ENCODE measurements at regions not wholly inside any gene's neighbourhood (a gene's known extent, or its start where the extent isn't known, plus 50 kb on each side); places are given as distances from the start of the nearest gene placed in this dataset.
"Not testable (repeated sequence)": the region's sequence is repeated elsewhere in the genome, so short reads cannot be mapped to it uniquely, and the experiment has no call there.

DNA sequence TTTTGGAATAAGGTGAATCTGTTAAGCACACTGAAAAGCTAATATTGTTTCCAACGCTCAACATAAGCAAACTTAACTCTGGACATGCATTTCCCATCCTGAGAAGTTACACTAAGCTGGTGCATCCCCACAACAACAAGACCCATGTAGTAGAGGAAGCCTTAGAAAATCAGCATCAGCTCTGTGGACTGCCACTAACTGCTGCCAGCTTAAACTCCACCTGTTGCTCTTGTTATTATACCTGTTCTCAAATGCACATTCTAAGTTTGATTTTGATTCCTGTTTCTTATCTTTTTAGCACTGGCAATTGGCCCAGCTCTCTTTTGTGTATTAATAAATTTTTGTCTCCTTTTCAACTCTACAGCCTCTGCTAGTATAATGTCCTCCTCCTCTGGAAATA is 924.8 kb downstream of the DNAH5 start:
- no peak for DNase-seq

DNA sequence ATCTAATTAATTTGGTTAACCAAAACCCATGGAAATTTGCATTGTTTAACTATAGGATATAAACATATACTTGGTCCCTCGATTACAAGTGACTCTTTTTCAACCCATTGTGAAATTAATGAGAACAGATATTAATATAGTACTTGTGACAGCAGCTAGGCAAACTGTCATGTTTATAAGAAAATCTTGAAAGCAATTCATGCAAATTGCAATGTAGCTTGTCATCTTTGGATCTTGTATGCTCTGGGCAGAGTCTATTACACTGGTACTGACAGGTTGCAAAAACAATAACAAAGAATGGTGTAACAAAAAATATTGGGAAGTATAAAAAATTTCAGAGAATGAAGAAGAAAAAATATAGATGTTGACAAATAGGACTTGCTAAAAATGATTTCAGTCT is 941.0 kb downstream of the DNAH5 start:
- no peak for DNase-seq

DNA sequence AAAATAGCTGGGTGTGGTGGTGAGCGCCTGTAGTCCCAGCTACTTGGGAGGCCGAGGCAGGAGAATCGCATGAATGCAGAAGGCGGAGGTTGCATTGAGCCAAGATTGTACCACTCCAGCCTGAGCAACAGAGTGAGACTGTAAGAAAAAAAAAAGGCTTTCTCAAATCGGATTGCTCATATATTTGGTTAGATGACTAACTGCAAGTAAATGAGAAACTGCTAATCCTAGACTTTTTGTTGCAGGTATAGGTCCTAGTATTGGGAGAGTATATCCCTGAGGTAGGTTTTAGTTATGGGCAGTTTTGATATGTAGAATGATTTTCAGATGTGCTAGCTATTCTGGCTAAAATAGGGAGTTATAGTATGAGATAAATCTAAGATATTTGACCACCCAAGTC is 944.8 kb downstream of the DNAH5 start:
- DNase-seq, result no peak

DNA sequence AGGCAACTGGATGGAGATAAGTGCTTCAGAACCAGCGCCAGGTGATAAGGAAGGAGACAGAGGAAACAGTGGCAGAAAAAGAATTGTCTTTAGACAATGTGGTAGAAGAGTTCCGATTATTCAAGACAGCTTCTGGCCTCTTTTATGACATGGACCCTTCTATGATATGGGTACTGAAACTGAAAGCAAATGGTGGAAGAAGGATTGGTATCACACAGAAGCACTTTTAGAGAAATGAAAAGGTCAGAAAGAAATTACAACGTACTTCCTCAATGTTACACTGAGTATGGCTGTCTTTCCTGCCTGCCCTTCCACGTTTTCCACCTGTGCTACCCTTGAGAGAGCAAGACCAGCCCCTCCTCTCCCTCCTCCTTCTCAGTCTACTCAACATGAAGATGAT is 959.3 kb downstream of the DNAH5 start:
- DNase-seq, result no peak

DNA sequence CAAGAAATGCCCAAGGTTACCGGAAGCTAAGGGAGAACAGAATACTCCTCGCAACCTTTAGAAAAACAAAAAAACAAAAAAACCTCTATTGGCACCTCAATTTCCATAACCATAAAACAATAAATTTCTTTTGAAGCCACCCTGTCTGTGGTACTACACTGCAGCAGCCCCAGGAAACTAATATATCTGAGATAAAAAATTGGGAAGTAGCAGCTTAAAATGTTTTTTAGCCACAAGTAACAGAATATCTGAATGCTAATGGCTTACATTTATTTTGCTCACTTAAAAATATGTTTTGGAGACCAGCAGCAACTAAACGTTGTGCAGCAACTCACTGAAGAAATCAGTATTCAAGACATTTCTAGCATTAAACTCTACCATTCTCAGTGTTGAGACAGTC is 969.6 kb downstream of the DNAH5 start:
- no peak for DNase-seq

DNA sequence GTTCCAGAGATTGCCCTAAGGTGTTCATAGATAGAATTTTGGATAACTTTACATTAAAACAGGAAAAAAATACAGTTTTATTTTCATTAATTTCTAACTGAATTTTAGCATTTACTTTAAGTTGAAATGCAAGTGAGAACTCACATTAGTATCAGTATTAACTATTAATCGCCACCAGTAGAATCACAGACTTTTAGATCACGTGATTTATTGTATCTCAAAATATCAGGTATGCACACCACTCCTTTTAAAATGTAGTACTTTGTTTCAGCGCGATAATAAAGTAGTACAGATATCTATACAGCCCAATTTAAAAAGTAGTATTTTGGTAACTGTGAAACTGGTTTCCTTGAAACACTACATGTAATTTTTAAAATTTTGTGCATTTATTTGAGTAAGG is 978.7 kb downstream of the DNAH5 start:
- no peak for DNase-seq

DNA sequence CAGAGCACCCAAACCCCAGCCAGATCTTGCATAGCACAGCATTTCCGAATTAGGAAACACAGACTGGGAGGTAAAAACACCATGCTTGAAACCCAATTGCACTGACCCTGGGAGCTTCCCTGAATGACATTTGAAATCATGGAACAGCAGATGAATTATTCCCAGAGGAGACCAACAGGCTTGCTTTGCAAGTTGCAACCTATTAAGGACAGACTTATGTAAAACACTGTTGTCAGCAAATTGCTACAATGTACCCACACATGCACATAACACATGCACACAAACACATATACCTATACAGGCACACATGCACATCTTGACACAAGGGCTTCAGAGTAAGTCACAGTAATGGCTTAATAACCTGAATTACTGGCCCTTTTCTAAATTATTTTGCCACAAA is 984.8 kb downstream of the DNAH5 start:
- no peak for DNase-seq

DNA sequence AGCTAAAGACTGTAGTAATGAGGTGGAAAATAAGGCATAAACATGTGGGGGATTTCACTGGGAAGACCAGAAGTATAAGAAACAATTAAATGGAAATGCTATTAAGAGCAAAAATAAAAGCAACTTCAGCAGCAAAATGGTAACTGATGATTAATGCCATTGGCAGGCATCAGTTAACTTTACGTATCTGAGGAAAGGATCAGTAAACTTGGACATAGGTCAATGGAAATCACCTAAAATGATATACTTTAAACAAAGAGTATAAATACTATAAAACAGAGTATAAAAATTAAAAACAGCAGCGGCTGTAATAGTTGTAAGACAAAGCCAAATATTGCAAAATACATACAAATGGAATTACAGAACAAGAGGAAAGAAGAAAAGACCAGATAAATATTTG is 992.1 kb downstream of the DNAH5 start:
- no peak for DNase-seq

DNA sequence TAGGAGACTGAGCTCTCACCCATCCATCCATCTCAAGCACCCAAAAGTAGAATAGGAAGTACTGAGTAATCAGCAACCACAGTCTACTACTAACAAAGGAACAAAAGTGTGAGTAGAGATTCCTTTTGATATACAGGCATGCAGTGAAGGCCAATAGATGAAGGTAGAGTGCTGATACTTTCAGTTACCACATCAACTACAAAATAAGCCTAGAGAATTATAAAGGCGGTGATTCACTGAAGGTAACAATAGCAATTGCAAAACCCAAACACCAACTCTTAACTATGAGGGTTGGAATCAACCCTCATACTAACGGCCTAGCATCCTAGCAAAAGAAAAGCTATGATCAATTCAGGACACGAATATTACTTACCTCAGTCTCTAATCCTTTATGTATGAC is 992.6 kb downstream of the DNAH5 start:
- no peak for DNase-seq

DNA sequence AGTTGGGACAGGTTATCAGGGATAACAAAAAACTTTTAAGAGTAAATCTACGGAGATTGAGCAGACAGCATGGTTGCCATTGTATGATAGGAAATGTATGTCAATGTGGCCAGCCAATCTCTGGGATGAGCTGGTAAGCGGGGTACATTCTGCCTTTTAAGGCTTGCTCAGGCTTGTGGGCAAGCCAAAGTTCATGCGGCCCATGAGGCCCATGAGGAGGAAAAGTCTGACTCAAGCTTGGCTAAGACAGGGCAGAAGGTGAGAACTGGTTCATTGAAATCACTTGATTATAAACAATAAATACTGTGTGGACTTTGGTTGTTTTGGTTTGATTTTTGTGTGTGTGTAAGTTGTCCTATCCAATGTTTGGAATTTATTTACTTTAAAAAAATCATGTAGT is 997.1 kb downstream of the DNAH5 start:
- DNase-seq, result no peak

DNA sequence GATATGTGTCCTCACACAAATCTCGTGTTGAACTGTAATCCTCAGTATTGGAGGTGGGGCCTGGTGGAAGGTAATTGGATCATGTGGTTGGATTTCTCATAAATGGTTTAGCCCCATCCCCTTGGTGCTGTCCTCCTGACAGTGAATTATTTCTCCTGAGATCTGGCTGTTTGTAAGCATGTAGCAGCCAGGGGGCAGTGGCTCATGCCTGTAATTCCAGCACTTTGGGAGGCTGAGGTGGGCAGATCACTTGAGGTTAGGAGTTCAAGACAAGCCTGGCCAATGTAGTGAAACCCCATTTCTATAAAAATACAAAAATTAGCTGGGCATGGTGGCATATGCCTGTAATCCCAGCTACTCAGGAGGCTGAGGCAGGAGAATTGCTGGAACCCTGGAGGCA is 999.0 kb downstream of the DNAH5 start:
- not testable (repeated sequence) for DNase-seq

DNA sequence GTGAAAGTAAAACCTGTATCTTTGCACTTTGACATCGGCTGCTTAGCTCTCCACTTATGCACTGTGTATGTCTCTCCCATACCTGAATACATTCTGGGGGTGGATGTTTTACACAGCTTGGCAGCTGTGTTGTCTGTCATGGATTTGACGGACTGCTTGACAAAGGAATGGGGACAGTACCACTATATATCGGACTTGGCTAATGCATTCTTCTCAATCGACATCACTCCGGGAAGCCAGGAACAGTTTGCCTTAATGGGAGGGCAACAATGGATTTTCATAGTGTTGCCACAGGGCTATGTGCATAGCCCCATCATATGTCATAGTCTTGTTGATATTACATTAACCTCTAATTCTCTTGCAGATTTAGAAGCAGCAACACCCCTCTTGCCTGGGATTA is 1008.3 kb downstream of the DNAH5 start:
- no peak for DNase-seq

DNA sequence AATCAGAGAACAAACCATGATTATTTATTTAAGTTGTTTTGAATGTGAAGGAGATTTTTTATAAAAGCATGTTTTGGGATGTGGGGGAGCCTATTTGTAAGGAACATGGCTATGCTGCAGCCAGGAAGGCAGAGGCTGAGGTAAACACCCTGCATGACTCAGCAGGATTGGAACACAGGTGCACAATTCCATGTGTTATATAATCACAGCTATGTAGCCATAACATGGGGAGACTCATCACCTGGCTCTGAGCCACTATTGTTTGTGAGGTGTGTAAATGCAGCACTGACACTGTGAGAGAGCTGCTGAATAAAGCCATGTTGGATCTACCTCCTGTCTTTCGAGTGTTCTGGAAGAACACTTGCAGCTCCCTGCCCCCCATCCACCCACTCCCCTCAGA is 1009.8 kb downstream of the DNAH5 start:
- DNase-seq, result no peak

DNA sequence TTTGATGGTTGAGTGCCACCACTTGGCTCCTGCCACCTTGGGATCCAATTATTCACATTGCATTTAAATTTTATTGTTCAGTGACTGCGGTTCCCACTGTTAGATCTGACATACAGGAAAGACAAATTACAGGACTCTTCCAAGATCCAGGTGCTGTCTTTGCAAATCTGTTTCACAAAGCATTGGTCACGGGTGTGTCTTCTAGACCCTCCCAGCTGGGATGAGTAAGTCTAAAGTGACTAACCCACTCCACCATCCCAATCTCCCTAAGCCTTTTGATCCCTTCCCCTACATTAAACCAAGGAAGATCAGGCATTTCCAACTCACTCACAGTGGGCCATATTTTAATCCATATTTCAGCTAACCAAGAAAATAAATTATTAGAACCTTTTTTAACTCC is 1016.3 kb upstream of the CTNND2 start:
- no peak for DNase-seq

DNA sequence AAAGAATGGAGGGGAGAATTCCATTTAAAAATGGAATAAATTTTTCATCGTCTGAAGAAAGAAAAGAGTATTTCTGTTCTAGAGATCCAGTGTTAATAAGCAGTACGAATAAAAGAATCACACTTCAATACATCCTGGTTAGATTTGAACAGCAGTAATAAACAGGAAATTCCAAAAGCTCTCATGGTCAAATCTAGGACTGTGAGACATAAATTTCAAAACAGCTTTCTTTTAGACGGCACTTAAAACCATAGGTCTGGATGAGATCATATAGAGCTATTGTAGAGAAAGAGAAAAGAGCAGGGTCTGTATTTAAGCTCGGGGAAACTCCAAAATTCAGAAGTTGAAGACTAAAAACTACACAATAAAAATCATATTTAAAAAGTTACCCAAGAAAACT is 1006.9 kb upstream of the CTNND2 start:
- DNase-seq, result no peak

DNA sequence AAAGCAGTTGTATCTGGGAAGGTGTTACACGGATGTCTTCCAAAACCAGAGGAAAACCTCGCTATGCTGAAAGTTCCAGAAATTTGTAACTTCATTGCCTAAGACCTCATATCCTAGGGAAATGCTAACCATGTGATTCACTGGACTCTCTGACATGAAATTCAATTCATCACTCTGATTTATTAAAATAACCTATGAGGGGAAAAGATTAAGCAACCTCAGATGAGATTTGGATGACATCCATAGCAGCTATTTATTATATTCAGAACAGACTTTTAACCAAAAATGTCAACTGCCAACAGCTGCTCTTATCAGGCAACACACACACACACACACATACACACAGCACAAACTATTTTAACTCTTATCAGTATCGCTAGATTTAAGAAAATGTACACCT is 1006.4 kb upstream of the CTNND2 start:
- DNase-seq, result no peak

DNA sequence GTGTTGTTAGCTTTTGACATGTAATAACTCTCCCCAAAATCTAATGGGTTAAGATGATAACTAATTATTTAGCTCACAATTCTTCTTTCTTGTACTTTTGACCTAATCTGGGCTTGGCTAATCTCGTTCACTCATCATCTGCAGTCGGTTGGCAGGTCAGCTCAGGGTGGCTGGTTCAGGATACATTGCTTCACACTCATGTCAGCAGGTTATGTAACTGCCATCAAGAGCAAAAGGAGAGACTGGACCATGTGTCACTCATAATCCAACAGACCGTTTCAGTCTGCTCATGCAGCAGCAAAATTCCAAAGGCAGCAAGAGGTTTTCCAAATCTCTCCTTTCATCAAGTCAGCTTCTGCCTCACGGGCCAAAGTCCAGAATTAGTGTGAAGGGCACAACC is 998.4 kb upstream of the CTNND2 start:
- no peak for DNase-seq

DNA sequence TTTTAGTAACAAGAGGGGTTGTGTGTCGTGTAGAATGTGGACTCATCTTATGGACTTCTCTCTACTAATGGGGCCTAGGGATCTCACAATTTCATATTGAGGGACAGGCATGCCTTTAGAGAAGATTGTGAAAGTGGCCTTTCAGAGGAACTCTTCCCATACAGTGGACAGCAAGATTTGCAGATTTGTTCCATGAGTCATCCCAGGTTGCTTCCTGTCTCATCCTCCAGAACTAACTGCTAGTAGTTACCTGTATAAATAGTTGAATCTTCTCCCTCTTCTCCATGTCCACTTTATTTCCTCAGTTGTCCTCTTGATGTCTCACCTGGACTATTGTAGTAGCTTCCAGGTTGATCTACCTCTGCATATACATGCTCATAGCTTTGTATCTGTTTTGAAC is 997.5 kb upstream of the CTNND2 start:
- DNase-seq, result no peak

DNA sequence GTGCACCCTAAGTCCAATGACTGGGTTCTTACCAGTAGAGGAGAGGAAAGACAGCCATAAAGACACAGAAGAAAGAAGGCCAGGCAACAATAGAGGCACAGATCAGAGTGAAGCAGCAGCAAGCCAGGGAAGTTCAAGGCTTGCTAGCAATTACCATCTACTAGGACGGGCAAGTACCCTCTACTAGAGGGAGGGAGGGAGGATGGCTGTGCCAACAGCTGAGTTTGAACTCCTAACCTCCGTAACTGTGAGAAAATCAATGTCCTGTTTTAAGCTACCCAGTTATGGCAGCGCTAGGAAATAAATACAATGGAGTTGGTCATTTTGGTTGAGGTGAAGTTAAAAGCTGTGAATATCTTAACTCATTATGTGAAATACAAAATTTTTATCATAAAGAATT is 991.8 kb upstream of the CTNND2 start:
- DNase-seq, result no peak

DNA sequence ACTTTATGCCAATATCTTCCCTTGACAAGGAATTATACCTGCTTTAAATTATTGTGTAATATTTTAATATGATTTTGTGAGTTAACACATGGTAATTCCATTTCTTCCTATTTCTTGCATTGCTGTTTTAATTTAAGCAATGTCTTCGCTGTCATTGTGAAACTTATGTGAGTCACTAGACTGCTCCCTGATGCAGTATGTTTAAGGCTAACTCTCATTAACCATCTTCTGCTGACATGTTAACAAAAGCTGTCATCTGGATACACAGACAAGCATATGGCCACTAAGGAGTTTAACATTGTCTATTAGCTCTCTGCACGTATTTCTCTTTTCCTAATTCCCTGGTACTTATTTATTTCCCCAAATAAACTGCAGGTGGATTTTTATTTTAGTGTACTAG is 980.8 kb upstream of the CTNND2 start:
- no peak for DNase-seq

DNA sequence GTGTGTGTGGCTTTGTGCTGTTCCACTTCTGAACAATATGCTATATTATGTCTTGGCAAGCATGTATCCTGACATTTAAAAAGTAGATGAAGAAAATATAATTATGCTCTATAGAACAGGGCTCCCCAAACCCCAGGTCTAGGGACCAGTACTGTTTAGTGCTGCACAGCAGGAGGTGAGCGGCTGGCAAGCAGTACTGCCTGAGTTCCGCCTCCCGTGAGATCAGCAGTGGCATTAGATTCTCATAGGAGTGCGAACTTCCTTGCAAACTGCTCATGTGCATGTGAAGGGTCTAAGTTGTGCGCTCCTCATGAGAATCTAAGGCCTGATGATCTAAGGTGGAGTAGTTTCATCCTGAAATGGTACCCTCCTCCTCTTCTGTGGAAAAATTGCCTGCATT is 979.1 kb upstream of the CTNND2 start:
- DNase-seq, result no peak

DNA sequence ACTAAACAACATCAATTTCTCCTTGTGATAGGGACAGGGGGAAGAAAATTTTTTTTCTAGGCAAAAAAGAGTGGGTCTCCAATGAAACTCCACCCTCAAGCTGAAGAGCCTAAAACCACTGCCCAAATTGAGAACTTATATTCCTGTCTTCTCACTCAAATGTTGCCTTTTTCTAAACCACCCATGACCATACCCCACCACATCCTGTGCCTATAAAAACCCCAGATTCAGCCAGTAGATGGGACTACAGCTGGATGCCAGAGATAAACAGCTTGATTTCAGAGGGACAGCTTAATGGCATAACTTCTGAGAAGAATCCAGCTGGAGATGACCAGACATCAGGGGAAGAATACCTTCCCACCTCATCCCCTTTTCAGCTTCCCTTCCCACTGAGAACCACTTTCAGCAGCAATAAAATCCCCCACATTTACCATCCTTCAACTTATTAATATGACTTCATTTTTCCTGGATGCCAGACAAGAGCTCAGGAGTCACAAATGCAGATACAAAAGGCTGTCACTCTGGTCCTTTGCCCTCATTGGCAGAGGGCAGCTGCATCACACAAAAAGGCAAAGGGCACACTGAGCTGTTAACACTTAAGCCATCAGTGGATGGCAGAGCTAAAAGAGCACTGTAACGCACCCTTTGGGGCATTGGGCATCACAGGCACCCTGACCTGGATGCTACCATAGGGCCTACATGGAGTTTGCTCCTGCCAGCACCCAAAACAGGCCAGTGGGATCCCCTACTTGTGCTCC is 972.5 kb upstream of the CTNND2 start:
- no peak for DNase-seq

DNA sequence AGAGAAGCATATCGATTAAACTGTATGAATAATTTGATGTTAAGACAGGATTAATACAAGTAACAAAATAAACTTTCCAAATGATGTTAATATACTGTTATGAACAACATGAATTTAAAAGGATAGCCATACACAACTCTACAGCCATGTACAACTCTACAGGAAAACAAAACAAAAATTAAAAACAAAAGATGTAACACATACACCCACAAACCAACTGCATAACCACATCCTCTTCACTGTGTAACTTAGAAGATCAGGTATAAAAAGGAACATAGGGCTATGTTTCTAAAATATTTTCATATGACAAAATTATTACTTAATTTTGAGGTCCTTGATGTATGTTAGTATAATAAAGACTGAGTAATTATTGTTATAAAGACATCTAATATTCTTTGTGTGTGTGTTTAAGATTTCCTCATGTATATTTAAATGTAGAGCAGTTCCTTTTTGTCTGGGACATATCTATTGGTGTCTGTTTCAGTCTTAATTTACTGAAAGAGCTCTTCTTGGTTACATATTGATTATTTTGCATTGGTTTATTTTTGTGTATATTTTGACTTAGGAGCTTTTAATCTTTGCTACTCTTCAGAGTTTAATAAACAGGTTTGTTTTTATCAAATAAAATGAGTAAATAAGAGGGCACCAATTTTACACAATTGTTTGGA is 966.8 kb upstream of the CTNND2 start:
- no peak for DNase-seq

DNA sequence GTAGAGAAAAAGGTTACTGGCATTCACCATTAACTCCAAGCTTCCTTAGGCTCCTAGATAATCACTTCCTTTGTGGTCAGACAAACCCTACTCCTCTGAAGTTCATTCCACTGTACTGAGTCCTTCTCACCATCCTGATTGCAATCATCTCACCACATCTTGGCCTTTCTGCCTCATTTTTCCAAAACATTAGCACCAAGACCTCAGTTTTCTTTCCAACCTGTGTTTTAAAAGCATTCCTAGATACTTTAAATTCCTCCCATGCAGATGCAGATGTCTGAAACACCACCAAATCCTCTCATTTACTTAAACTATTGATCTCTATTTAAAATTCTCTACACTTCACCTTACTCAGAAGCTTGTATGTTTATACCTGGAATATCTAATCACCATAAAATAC is 961.3 kb upstream of the CTNND2 start:
- DNase-seq, result no peak
